NK-92 (cell line): ENCODE measurements at regions not wholly inside any gene's neighbourhood (a gene's known extent, or its start where the extent isn't known, plus 50 kb on each side); places are given as distances from the start of the nearest gene placed in this dataset.

Source experiments
- DNase-seq: peaks from one replicate; lab custom pipeline; 2025; ENCODE audit not compliant: unreplicated experiment; lab: John Stamatoyannopoulos, UW

GRCh38 chr10:129322933-129323820 lies 143.9 kb upstream of the MGMT start:
- no peak for DNase-seq

GRCh38 chr10:129323879-129324278 lies 143.2 kb upstream of the MGMT start:
- DNase-seq = no peak

GRCh38 chr10:129325893-129326292 lies 141.1 kb upstream of the MGMT start:
- no peak for DNase-seq

- DNase-seq = no peak
Measured at GRCh38 chr10:129328546-129328945, 138.5 kb upstream of the MGMT start.

GRCh38 chr10:129329385-129330055 lies 137.5 kb upstream of the MGMT start:
- no peak for DNase-seq

- no peak for DNase-seq
Measured at GRCh38 chr10:129330211-129330610, 136.8 kb upstream of the MGMT start.

GRCh38 chr10:129331207-129331838 lies 135.7 kb upstream of the MGMT start:
- DNase-seq = no peak

GRCh38 chr10:129331839-129332220 lies 135.2 kb upstream of the MGMT start:
- no peak for DNase-seq

GRCh38 chr10:129332476-129332875 lies 134.6 kb upstream of the MGMT start:
- no peak for DNase-seq

- no peak for DNase-seq
Measured at GRCh38 chr10:129333706-129334105, 133.3 kb upstream of the MGMT start.

GRCh38 chr10:129334266-129334665 lies 132.8 kb upstream of the MGMT start:
- DNase-seq = no peak

- DNase-seq = no peak
Measured at GRCh38 chr10:129335396-129335795, 131.6 kb upstream of the MGMT start.

GRCh38 chr10:129335942-129336341 lies 131.1 kb upstream of the MGMT start:
- no peak for DNase-seq

- DNase-seq = no peak
Measured at GRCh38 chr10:129339191-129339590, 127.8 kb upstream of the MGMT start.

GRCh38 chr10:129339841-129340240 lies 127.2 kb upstream of the MGMT start:
- DNase-seq = no peak

- no peak for DNase-seq
Measured at GRCh38 chr10:129341087-129341486, 126.0 kb upstream of the MGMT start.

GRCh38 chr10:129342385-129342784 lies 124.7 kb upstream of the MGMT start:
- no peak for DNase-seq

- DNase-seq = no peak
Measured at GRCh38 chr10:129343141-129343540, 123.9 kb upstream of the MGMT start.

- no peak for DNase-seq
Measured at GRCh38 chr10:129344103-129344502, 122.9 kb upstream of the MGMT start.

- DNase-seq = no peak
Measured at GRCh38 chr10:129344731-129345355, 122.2 kb upstream of the MGMT start.

- DNase-seq = no peak
Measured at GRCh38 chr10:129345763-129346162, 121.3 kb upstream of the MGMT start.

- no peak for DNase-seq
Measured at GRCh38 chr10:129350690-129351089, 116.4 kb upstream of the MGMT start.
